GM19467 (cell line): ENCODE measurements at regions not wholly inside any gene's neighbourhood (a gene's known extent, or its start where the extent isn't known, plus 50 kb on each side); places are given as distances from the start of the nearest gene placed in this dataset.

ENCODE experiments used
- ATAC-seq: cut with Tn5 transposase; IDR thresholded peaks from one replicate; pipeline ENCODE4 v1.9.1; 2021; ENCODE audit warnings: mild to moderate bottlenecking, moderate library complexity; ENCODE audit not compliant: unreplicated experiment

DNA sequence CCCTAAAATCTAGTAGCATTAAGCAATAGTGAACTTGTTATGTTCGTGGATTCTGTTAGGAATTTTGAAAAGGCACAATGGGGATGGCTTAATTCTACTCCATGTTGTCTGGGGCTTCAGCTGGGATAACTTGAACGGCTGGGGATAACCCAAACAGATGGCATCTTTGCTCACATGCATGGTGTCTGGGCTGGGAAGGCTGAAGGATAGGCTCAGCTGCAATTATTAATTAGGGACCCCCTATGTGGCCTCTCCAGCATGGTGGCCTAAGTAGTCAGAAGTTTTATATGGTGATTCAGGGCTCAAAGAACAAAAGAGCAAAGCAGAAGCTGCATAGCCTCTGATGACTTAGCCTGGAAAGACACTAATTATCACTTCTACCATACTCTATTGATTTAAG, 551.1 kb downstream of the PSAT1 start:
- ATAC-seq, result no peak

DNA sequence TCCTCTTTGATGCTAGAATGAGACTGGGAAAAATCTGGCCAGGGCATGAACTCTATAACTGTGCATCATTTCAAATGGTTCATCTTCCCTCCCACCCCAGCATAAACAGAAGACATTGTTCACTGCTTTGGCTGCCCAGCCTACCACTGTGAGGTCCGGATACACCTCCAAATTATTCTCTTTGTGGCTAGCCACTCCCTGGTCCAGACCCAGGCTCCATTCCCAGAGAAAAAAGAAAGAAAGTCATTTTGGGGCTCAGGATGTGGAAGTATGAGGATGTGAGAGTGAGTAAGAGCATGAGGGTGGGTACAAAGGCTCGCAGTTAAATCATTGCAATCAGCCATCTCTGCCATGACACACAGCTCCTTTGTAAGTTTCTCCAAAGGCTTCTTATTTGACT, 559.2 kb downstream of the PSAT1 start:
- ATAC-seq, result no peak

DNA sequence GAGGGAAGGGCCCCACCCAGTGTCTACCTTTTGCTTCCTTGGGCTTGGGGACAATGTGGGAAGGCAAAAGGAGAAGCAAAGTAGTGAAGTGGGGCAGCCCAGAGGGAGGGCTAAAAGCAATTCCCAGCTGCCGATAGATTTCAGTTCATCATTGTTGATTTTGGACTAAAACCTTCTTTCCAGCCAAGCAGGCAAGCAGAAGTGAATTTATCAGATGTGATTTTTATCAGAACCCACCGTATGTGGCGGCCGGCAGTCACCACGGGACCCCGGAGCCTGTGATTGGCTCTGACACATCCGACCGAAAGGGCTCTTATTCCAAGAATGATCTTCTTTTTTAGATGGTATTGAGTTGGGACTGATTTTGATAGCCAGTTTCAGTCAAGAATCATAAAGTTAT, 559.9 kb downstream of the PSAT1 start:
- ATAC-seq, result no peak

DNA sequence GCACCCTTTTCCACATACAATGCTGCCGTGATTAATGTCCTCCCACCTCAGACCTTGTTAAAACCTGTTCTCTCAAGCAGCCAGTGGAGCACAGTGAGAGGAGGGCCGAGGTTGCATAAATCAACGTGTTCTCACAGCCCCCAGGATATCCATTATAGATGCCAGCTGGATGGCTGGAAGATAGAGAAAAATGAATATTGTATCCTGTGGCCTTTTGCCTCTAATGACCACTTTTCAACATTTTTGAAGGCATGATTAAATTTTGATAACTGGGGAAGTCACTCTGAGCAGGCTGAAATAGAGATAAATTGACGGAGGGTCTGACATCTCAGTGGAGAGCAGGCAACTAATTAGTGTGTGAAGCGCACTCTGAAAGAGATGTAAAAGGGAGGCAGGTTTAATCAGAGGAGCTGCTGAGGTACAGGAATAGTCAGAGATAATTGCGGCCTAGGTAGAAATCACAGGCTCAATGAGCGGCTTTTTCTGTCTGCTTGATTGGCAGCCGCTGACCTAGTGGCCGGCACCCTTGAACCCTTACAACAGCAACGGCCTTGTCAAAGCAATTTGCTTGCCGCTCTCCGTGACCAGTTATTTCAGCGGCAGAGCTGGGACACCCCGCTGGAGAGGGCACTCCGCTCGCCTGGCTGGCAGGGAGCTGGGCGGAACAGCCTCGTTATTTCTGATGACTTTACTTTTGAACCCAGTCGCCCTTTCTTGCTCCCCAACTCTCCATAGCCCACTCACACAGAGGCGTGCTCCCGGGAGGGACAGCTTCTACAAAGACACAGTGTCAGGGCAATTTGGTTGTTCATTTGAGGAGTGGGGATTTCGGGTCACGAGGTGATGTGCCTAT, 560.7 kb downstream of the PSAT1 start:
- no peak for ATAC-seq

DNA sequence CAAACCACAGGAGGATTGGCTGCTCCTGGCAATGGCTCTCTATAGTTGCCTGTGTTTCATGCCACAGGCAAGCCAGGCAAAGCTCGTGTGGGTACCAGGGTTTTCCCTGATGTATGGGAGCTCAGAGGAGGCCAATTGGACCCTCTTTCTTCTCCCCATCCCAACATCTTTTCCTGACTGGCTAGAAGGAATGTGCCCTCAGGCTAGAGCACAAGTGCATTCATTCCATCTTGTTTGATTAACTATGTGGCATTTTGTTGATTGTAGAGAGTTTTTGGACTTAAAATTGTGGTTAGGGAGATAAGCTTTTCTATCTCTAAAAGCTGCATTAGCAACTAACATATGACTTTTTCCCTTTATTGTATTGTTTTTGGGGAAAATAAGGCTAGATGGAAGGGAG, 561.3 kb downstream of the PSAT1 start:
- ATAC-seq, result no peak

DNA sequence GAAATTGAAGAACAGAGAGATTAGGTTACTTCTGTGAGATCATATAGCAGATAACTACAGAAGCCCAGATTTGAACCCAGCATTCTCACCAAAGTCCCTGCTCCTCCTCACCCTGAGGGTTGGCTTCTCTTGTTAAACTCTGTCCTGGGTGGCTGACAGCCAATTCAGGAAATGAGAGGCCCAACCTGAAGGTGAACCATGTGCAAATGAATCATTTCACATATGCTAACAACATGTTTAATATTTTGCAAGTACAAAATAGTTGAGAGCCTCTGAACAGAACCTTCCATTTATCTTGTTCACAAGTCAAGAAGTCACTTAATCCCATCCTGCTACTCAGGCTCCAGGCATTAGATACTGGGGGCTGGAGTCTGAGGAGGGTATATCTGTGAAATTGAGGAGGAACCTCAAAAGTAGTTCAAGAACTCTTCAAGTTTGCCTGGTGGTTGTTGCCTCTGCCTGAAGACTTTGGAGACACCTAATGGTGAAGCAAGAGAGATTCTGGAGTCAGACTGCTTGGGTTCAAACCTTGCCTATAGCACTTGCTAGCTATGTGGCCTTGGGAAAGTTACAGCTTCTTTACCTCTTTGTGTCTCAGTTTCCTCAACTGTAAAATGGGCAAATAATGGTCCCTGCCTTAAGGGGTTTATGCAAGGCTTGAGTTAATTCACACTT, 564.0 kb downstream of the PSAT1 start:
- no peak for ATAC-seq

DNA sequence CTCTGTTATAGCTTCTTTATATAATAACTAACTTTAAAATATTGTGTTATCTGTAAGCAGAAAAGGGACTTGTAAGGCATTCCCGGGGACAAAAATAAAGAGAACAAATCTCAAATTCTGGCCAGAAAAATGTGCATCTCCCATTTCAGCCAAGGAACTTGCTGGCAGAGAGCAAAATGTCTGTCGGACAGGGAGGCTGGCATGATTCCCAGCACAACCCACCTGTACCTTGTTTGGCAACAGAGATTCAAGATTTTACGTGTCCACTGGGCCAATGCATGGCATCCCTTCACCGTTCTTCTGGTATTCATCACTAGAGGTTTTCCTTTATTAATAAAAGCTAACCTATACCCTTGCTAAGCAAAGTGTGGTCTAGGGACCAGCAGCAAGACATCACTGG, 566.6 kb downstream of the PSAT1 start:
- no peak for ATAC-seq

DNA sequence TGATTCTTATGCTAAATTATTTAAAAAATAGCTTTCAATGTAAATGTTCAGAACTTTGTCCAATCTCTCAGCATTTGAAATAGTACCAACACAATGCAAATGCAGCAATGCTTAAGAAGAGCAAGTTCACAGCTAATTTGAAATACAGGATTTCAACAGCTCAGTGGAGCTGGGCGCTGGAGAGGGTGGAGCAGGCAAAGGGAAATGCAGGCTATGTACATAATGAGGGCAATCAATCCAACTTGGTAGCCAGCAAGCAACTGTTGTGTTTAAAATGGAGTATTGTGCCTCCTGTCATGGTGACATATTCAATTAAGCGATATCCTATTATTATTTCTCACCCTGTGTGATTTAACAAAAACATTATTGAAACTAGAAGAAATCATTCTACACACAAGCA, 568.8 kb downstream of the PSAT1 start:
- no peak for ATAC-seq

DNA sequence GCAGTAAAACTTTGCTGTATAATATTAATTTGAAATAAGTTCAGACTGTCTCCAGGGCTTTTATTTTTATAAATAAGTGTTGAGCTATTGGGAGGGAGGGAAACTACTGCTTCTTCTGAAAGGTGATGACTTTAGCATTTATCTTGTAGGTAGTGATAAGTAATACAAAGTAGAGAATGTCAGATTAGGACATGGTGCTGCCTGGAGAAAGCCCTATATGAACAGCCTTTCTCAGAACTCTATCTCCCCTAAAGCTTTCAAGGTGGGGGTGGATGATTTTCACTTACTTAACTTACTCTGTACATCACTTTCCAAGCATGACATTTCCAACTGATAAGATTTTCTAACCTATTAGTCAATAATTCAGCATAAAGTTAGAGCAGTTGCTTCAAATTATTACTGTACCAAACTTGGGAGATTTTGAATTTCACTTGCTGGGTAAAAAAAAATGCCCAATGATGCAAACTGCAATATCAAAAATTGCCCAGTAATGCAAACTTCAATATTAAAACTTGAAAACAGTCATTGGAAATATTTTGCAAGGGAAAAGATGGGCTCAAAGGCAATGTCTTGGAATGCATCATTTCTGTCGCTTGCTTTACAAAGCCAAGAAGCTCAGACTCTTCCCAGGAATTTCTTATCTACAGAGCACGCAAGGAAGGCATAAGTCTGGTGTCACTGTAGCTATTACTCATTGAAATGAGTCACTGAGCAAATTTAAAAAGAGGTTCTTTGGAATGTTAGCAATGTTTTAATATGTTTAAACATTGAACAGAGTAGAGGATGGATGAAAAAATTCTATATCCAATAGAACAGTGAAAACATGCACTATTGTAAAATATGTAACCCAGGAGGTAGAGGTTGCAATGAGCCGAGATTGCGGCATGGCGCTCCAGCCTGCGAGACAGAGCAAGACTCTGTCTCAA, 569.5 kb downstream of the PSAT1 start:
- no peak for ATAC-seq

DNA sequence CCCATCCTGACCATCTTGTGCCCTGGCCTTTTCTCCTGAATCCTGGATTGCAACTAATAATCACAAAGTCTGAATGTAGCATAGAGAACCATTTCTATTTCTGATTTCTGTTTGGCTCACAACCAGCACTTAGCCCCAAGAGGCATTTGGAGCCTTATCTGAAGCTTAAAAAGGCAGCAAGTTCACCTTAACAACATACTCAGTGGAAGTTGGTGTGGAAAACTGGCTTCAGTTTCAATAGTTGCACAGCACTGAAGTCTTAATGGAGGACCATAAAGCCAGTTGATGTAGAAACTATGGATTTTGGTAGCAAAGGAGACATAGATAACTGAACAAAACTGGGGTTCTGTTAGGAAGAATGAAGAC, 574.1 kb downstream of the PSAT1 start:
- no peak for ATAC-seq

DNA sequence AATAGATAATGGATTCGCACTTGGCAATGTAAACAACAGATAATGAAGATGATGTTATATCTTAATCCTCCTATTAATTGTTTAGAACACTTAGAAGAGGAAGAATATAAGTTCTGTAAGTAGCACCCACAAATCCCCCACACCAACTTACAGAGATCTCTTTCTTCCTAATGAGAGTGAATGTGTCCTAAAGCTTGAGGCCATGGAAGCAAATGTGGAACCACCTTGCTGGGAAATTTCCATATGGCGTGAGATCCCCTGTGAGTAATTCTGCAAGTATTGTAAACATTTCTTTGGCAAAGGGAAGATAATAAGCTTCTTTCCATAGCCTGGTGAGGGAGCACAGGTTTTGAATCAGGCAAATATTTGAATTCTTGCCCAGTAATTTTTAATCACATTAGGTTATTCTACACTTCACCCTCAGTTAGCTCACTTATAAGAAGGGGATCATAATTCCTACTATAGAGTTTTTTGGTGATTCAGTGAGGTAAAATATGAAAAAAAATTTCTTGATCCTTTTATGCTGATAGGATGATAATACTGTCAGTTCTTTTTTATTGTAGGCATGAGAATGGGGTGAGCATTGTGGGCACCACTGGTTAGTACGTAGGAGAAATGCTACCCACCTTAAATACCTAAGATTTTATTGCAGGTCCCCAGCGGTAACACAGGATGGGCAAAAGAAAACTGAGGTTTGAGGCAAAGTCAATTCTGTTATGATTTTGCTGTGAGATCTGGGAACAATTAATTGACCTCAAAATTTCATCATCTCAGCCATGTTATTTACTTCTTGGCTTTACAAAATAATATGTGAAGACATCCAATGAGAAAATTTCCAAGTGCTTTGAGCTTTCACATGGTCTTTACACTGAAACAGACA, 574.8 kb downstream of the PSAT1 start:
- ATAC-seq, result no peak

DNA sequence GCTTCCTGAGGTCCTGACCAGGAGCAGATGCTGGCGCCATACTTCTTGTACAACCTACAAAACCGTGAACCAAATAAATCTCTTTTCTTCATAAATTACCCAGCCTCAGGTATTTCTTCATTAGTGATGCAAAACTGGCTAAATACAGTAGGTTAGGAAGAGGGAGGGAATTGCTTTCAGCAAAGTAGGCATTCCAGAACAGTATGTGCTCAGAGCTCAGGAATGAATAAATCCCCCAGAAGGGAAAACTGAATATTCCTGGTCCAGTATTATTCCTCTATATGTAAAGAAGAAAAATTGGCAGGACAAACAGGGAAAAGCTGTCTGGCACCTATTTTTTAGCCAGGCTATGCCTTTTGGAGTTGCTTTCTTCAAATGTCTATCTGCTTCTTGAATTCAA, 577.1 kb downstream of the PSAT1 start:
- ATAC-seq, result no peak

DNA sequence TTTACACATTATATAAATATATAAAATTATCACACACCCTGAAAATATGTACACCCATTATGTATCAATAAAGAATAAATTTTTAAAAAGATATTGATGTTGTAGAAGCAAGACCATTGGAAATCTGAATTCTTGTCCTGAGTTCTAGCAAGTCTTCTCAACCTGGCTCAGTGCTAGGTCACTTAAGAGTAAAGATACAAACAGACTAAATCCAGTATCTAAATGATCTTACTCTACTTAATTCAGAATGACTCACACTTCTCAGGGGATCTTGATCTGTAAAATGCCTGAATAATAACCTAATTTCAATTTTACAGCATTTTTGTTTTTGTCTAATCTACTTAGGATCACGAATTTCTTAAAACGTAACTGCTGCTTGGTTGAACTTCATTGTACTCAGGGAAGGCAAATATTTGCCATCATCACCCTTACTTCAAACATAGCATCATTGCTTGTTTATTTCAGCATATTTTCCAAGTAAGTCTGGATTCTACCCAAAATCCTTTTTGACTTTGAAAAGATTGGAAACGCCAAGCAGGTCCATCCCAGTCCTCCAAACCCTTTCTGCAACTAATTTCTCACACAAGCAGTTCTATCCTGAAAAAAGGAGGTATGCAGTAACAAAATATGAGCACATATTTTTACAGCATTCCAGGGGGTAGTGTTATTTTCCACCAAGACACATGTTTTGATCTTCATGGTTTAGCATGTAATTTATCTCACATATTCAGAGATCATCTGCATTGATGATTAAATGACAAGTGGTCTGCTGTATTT, 582.6 kb downstream of the PSAT1 start:
- no peak for ATAC-seq

DNA sequence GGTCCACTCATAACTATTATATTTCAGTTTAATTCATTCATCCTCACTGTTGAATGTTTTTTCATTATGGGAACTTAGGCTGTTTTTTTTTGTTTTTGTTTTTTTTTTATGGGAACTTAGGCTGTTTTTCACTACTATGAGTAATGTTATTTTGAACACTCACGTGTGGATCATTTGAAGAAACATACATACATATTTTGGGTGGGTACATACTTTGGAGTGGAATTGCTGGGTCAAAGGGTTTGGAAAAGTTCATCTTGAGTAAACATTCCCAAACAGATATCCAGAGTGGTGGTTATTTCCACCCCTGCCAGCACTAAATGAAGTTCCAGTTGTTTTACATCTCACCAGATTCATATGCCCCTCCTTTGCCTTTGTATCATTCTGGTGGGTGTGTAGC, 584.4 kb downstream of the PSAT1 start:
- ATAC-seq, result no peak

DNA sequence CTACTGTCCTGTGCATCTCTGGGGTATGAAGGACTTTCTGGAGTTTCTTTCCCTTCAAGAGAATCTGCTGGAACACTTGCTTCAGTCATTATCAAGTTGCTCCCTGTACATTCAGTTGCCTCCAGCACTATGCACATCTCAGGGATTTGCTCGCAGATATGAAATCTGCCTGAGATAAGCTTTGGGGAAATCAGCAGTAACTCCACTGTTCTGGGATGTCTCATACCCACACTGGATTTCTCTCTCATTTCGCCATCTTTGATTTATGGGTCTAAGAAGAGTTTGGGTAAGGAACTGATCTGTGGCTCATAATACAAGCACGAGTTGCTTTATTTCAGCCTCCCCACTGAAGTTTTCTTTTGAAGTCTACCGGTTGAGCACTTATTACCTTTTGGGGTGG, 585.6 kb downstream of the PSAT1 start:
- no peak for ATAC-seq

DNA sequence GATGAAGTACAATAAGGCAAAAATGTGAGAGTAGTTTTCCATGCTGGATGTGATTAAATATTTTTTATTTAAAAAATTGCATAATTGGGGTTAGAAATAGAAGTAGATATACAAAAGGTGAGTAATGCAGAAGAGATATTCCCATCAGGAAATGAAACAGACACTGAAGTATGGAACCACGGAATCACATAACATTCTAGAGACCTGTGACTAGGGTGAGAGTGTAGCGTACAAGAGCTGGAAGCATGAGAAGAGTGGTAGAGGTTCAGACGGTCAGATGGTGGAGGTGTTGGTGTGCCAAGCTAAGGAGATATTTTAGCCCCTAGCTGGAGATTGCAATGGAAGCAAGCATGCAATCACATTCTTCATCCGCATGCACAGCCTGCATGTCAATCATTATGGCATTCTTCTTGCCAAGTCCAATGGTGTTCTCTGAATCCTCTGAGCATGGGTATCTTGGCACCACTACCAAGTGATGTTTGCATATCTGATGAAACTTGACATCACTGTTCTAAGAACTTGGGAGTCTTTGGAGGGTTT, 587.8 kb downstream of the PSAT1 start:
- ATAC-seq, result no peak

DNA sequence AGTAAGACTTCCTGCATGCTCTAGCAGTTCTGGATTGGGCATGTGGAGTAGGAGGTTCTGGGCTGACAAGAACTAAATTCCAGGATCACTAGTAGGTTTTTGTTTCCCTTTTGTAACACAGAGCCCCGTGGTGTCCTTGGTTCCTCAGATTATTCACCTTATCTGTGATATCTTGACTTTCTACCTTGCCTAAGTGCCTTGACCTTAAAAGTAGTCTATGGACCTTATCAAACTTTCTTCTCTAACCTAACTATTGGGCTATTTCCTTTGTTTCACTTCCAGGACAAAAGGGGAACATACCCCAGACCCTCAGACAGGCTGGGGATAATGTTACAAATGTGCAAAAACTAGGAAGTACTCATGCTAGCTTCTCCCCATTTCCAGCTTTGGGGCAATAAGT, 595.3 kb downstream of the PSAT1 start:
- ATAC-seq, result no peak

DNA sequence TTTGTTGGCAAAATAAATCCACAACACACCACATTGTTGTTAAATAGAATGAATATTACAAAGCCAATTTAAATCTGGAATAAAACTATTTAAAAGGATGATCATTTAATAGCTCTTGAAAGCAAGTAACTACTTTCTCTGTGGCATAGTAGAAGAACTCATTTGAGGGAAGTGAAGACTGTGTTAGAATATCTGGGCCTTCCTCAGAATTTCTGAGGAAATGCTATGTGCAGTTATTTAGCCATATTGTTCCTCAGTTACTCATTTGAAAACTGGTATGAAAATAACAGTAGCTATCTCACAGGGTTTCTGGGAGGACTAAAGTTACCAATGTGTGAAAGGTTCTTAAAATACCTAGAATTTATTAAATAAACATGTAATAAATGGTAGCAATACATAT, 595.8 kb downstream of the PSAT1 start:
- no peak for ATAC-seq

DNA sequence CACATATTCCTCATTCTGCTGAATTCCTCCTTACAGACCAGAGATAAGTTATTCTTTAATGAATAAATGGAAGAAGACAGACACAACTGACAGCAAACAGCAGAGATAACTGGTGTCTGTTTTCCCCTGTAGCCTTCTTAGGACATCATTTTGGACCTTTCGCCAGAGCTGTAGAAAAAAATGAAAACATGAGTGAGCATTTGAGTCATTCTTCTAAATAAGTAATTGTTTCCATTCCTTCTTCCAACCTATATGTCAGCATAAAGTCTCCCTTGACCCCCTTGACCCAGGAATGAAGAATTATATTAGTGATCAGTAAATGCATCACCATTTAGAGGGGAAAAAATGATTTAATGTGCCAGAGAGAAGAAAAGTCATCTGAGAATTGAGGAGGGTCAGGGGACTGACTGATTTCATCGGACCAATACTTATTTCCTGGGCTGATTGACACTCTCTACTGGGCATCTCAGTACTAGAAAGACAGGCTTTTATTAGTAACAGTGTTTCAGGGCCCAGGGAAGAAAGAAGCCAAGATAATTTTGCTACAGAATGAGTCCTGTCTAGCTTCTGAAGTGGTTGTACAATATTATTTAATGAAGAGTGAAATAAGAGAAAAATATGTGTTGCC, 597.0 kb downstream of the PSAT1 start:
- no peak for ATAC-seq
